GM12872 (cell line): ENCODE measurements at regions not wholly inside any gene's neighbourhood (a gene's known extent, or its start where the extent isn't known, plus 50 kb on each side); places are given as distances from the start of the nearest gene placed in this dataset.

ENCODE experiments used
- CTCF ChIP-seq: IDR thresholded peaks from 3 replicates; pipeline ENCODE4 v1.5.1; 2011; ENCODE audit warnings: low read depth, mild to moderate bottlenecking, low read length, moderate library complexity; ENCODE audit not compliant: insufficient read depth

- no peak for TF ChIP-seq CTCF
These were observed 404.5 kb downstream of the INSC start for GRCh38 chr11:15519124-15519791.

GRCh38 chr11:15519911-15520310 is 405.2 kb downstream of the INSC start:
- no peak for TF ChIP-seq CTCF

- no peak for TF ChIP-seq CTCF
These were observed 408.8 kb downstream of the INSC start for GRCh38 chr11:15523543-15523942.

- no peak for TF ChIP-seq CTCF
These were observed 410.9 kb downstream of the INSC start for GRCh38 chr11:15525582-15525981.

- no peak for TF ChIP-seq CTCF
These were observed 411.3 kb downstream of the INSC start for GRCh38 chr11:15526032-15526431.

GRCh38 chr11:15526859-15527450 is 412.2 kb downstream of the INSC start:
- no peak for TF ChIP-seq CTCF

- no peak for TF ChIP-seq CTCF
These were observed 417.7 kb downstream of the INSC start for GRCh38 chr11:15532432-15532831.
